HG02970 (cell line): ENCODE measurements at regions not wholly inside any gene's neighbourhood (a gene's known extent, or its start where the extent isn't known, plus 50 kb on each side); places are given as distances from the start of the nearest gene placed in this dataset.
"Not testable (repeated sequence)": the region's sequence is repeated elsewhere in the genome, so short reads cannot be mapped to it uniquely, and the experiment has no call there.

Experiments used
- ATAC-seq: cut with Tn5 transposase; IDR thresholded peaks from one replicate; pipeline ENCODE4 v1.9.1; 2021; ENCODE audit warnings: mild to moderate bottlenecking, moderate library complexity, moderate number of reproducible peaks; ENCODE audit not compliant: unreplicated experiment, low FRiP score

GRCh38 chr9:99471033-99471432 is 249.0 kb downstream of the SEC61B start:
- no peak for ATAC-seq

DNA sequence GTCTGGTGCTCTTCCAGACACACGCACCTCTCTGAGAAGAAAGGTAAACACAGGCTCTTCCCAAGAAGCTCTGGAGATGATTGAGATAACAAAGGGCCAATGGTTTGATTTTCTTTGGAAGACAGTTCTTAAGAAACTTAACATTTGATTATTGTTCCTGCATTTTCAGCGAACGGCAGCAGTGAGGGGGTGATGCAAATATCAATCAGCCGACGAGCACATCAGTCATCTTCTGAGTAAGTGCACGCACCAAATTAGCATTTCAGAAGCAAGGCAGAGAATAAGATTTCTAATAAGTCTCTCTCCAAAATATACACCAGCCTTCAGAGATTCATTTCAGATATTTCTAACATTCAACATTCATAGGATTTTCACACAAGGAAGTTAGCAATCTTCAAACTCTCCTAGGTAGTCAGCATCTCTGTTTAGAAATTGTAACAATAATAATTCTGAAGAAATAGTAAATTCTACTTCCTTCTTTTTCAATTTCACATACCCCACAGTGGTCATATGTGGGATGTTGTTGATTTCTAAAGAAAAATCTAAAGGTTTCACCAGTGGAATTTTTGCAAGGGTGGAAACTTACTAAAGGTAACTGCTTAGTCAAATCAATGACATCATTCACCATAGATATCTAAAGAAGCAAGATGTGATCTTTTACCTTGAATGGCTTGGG is 250.3 kb downstream of the SEC61B start:
- no peak for ATAC-seq

DNA sequence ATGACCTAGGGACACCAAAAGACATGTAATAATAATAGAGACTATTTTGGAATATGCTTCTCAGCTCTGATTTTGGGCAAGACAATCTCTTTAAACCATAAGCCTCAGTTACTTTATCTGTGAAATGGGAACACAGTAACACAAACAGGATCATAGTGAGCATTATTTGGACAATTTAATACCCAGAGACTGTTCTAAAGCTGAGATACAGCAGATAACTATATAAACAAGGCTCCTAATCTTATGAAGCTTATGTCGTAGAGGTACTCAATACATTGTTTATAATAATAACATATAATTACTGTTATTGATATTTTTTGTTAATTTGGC is 250.8 kb downstream of the SEC61B start:
- ATAC-seq, result no peak

DNA sequence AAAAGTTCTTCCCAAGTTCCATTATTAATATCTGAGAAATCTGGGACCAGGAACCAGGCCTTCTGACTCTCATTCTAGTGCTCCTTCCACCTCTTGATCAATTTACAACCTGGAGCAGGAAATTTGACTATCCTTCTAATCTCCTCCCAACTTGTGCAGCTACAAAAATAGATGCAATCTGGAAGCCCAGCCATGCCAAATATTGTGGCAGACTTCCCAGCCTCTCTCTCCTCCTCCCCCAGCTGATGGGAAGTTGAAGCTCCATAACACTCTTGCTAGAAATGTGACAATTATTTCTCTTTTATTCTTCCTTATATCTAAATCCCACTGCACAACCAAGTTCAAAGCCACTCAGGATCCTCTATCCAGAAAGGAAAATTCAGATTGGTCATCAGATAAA is 252.1 kb downstream of the SEC61B start:
- no peak for ATAC-seq

DNA sequence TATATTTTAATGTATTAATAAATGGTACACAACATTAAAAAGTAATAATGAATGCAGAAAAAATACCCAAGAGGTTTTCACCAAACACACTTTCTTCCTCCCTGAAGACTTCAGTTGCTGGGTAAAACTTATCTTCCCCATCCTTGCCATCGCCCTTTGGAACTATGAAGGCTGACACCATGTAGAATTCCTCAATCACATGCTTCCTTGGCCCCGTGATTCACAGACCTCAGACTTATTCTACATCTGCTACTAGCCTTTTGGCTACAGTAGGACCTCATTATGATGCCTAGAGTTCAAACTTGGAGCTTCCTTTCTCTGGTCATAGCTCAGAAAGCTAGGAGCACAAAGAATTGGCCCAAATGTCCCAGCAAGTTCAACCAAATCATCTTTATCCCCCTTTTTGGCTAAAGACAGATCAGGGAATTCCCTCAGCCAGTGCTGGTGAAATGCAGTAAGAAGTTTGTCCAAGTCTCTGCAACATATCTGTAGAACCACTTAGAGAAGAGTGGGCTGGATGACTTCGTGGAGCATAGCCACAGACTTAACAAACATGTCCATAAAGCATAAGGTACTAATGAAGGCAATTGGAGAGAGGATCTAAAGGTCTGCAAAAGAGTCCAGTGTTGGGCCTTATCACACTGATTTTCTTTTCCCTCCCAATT is 253.5 kb downstream of the SEC61B start:
- ATAC-seq, result no peak

DNA sequence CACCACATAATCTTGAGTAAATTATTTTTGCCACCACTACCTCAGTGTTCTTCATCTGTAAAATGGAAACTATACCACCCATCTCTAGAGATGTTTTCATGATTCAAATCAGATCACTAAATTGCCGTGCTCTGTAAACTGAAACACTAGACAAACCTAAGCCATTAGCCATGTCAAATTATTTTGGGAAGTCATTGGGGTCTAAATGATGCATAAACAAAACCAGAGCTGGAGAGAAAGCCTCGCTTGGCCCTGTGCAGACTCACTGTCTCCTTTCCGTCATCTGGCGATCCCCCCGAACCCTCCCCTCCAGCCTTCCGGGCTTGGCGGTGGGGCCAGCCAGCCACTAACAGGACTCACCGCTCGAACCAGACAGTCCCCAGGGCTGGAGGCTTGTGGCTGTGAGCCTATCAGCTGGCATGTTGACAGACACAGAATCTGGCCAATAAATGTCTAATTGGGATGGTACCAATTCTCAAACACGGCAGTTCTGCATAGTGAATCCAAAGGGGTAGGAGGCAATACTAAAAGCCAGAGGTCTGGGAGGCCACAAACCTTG is 256.5 kb downstream of the SEC61B start:
- ATAC-seq, result no peak

- no peak for ATAC-seq
Observed at GRCh38 chr9:99479929-99480328, 257.8 kb downstream of the SEC61B start.

GRCh38 chr9:99485459-99485858 is 263.4 kb downstream of the SEC61B start:
- no peak for ATAC-seq

DNA sequence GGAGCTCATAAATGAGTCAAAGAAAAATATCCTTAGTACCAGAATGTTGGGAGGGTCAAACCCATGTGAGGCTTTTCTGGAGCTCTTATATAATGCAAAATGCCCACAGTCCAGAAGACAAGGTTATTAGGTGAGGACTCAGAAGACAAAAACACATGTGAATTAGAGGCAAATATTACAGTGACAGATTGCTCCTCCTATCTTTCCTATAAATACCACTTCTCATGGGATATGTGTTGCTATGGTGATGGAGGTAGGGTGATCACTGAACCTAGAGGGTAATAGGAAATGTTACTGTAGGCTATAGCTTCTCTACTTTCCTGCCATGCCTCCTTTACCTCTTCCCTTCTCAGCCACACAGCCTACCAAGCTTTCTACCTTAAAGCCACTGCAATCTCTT is 264.6 kb downstream of the SEC61B start:
- ATAC-seq, result no peak

DNA sequence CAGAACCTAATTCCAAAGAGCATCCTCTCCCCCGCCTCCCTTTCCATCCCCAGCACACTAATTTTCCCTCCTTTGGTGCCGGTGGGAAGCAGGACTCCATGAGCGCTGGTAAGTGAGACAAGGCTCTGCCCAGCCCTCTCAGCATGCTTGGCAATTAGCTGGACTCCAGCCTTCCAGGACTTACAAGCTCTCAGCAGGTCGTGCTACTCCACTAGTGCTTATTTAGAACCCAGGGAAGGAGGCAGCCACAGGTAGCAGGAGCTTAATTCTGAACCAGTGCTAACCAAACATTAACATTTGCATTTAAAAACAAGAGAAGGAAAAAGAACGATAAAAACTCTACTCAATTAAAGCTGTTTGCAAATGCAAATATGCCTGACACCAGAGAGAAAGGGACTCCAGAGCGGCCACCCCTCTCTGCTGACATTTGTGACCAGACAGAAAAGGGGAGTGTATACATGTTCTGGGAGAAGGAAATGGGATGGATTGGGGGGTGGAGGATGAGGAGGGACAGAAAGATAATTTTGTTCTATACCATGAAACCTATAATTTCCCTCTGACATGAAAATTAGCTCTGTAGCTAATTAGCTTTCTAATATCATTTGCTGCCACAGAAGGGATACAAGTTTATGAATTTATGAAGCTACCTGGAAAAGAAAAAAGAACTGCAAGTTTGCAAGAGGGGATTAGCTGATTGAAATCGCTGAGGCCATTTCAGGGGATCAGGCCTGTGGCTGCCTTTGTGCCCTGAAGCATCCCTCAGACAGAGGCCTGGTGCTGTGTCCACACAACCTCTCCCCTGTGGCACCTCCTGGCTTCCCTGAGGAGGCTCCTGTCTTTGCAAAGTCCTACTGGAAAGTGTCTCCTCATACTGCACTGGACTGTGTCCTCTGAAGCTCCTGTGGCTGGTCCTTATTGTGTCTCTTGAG is 266.3 kb downstream of the SEC61B start:
- no peak for ATAC-seq

DNA sequence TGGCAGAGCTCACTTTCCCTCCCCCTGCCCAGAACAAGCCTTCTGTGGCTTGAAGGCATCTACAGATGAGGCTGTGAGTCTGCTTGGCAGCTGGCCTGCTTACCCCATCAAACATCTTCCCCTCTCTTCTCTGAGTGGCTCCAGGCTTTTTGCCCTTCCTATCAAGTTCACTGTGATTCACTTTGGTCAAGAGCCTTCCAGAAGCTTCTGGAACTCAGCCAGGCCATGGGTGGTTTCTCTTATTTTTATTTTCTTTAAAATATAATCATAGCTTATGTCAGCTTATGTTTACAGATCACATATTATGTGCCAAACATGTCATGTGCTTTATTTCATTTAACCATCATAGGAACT is 267.0 kb downstream of the SEC61B start:
- no peak for ATAC-seq

DNA sequence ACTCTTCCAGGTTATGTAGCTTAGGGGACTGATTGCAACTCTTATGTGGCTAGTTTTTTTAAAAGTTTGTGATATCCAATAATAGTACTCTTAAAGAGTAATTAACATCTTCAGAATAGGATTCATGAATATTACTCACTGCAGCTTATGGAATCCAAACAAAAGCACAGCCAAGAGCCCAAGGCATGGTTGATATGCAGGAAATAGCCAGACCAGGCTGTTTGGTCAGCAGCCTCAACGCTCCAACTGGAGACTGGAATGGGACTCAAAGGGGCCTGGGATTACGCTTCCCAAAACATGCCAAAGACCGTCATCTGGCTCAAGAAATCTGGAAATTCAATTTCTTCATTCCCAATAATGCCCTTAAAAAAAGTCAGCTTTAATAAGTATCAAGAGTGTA is 268.6 kb downstream of the SEC61B start:
- no peak for ATAC-seq

- ATAC-seq, result no peak
Observed at GRCh38 chr9:99491408-99492158, 269.5 kb downstream of the SEC61B start.

DNA sequence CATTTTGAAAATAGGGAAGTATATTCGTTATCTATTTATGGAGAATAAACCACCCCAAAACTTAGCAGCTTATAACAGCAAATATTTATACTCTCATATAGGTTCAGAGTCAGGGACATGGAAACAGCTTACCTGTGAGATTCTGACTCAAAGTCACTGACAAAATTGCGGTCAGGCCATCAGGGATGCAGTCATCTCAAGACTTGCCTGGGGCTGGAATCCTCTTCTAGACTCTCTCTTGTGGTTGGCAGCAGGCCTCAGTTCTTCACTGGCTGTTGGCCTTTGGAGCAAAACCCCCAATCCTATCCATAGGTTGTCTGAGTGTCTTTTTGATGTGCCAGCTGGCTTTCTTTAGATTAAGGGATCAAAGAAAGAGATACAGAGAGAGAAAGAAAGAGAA is 275.6 kb downstream of the SEC61B start:
- no peak for ATAC-seq

DNA sequence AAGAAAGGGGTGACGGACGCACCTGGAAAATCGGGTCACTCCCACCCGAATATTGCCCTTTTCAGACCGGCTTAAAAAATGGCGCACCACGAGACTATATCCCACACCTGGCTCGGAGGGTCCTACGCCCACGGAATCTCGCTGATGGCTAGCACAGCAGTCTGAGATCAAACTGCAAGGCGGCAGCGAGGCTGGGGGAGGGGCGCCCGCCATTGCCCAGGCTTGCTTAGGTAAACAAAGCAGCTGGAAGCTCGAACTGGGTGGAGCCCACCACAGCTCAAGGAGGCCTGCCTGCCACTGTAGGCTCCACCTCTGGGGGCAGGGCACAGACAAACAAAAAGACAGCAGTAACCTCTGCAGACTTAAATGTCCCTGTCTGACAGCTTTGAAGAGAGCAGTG is 276.9 kb downstream of the SEC61B start:
- ATAC-seq, result not testable (repeated sequence)

GRCh38 chr9:99505936-99506335 is 283.9 kb downstream of the SEC61B start:
- no peak for ATAC-seq

- no peak for ATAC-seq
Observed at GRCh38 chr9:99506747-99507348, 284.8 kb downstream of the SEC61B start.

GRCh38 chr9:99509065-99509745 is 287.1 kb downstream of the SEC61B start:
- no peak for ATAC-seq

DNA sequence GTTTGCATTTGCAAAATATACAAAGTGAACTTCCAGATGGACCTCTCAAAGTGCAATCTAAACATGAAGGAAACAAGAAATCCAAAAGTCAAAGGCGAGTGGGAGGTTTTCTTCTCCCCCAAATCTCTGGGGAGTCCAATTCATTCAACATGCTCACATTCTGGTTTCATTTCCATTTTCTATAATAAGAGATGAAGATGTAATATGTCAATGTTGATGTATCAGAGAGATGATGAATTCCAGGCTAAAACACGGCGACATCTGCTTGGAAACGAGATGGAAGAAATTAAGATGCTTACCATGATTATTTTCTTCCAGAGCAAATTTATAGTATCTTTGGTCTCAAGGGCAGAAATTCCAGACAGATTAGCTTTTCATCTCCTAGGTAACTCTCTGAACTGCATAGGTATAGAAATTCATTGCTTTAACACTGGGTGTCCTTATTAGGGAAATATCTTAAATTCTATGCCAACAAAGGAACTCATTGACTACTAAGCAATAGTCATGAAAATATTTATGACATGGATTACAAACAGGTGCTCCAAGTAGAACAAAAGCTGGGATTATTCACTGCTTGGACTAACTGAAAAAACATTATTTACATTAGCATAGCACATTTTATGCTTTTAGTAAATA is 287.9 kb downstream of the SEC61B start:
- ATAC-seq, result no peak
